ENCODE measurements at regions not wholly inside any gene's neighbourhood (a gene's known extent, or its start where the extent isn't known, plus 50 kb on each side); places are given as distances from the start of the nearest gene placed in this dataset.

- TF ChIP-seq CTCF (IDR thresholded peaks at IDR 0.05) (no peak), EZH2 (IDR thresholded peaks at IDR 0.05) (no peak), EZH2phosphoT487 (IDR thresholded peaks at IDR 0.05) (no peak)
Observed at GRCh38 chr3:42020684-42021307, 58.9 kb upstream of the ULK4 start.
